Astrocyte (in vitro differentiated cells and primary cell): ENCODE measurements at regions not wholly inside any gene's neighbourhood (a gene's known extent, or its start where the extent isn't known, plus 50 kb on each side); places are given as distances from the start of the nearest gene placed in this dataset.

Experiments used
- DNase-seq: peaks from one replicate; pipeline ENCODE4 v3.0.0-alpha.2; 2010; ENCODE audit warnings: low read depth
- FAIRE-seq: peaks from 2 replicates; lab custom pipeline; 2011; peaks lifted over from hg19 to GRCh38; lab: Jason Lieb, UNC
- H2AFZ ChIP-seq: 2 replicates; pipeline ENCODE4 v1.6.0; 2012; ENCODE audit warnings: low read depth, low read length, inconsistent platforms
- H3K27ac ChIP-seq: 2 replicates; pipeline ENCODE4 v1.5.1; 2011; ENCODE audit warnings: low read depth, low read length, inconsistent platforms
- H3K27me3 ChIP-seq: 2 replicates; pipeline ENCODE4 v1.6.0; 2011; ENCODE audit warnings: low read length, inconsistent platforms; ENCODE audit not compliant: insufficient read depth
- H3K36me3 ChIP-seq: 2 replicates; pipeline ENCODE4 v1.5.1; 2011; ENCODE audit warnings: low read length, inconsistent platforms; ENCODE audit not compliant: insufficient read depth
- H3K4me1 ChIP-seq: 2 replicates; pipeline ENCODE4 v1.5.1; 2011; ENCODE audit warnings: low read length, inconsistent platforms; ENCODE audit not compliant: insufficient read depth
- H3K4me2 ChIP-seq: 2 replicates; pipeline ENCODE4 v1.6.0; 2012; ENCODE audit warnings: low read length, inconsistent platforms
- H3K4me3 ChIP-seq: 2 replicates; pipeline ENCODE4 v1.5.1; 2011; ENCODE audit warnings: low read depth, mild to moderate bottlenecking, low read length, inconsistent platforms; ENCODE audit not compliant: insufficient read depth
- H3K79me2 ChIP-seq: 2 replicates; pipeline ENCODE4 v1.6.0; 2012; ENCODE audit warnings: mild to moderate bottlenecking, low read length, inconsistent platforms; ENCODE audit not compliant: insufficient read depth
- H3K9ac ChIP-seq: 2 replicates; pipeline ENCODE4 v1.6.0; 2012; ENCODE audit warnings: mild to moderate bottlenecking, low read length, inconsistent platforms
- H3K9me3 ChIP-seq: 2 replicates; pipeline ENCODE4 v1.5.1; 2012; ENCODE audit warnings: low read depth, mild to moderate bottlenecking, low read length, inconsistent platforms; ENCODE audit not compliant: insufficient read depth
- H4K20me1 ChIP-seq: 2 replicates; pipeline ENCODE4 v1.6.0; 2012; ENCODE audit warnings: low read length, inconsistent platforms; ENCODE audit not compliant: insufficient read depth
- H3K27ac Mint-ChIP-seq: one replicate; pipeline ENCODE4 v1.8.0; 2021; ENCODE audit warnings: mild to moderate bottlenecking, mixed read lengths; ENCODE audit not compliant: unreplicated experiment
- H3K27me3 Mint-ChIP-seq: one replicate; pipeline ENCODE4 v1.8.0; 2021; ENCODE audit warnings: low read depth, mixed read lengths; ENCODE audit not compliant: unreplicated experiment
- H3K36me3 Mint-ChIP-seq: one replicate; pipeline ENCODE4 v1.8.0; 2021; ENCODE audit warnings: low read depth, mixed read lengths; ENCODE audit not compliant: unreplicated experiment
- H3K4me1 Mint-ChIP-seq: one replicate; pipeline ENCODE4 v1.8.0; 2021; ENCODE audit warnings: low read depth, mixed read lengths; ENCODE audit not compliant: unreplicated experiment
- H3K4me3 Mint-ChIP-seq: one replicate; pipeline ENCODE4 v1.8.0; 2021; ENCODE audit warnings: mild to moderate bottlenecking, moderate library complexity, mixed read lengths; ENCODE audit not compliant: unreplicated experiment
- H3K9me3 Mint-ChIP-seq: one replicate; pipeline ENCODE4 v1.8.0; 2021; ENCODE audit warnings: mild to moderate bottlenecking, mixed read lengths; ENCODE audit not compliant: unreplicated experiment
- CTCF ChIP-seq: IDR thresholded peaks from 2 replicates; pipeline ENCODE4 v1.5.1; 2011; ENCODE audit warnings: low read depth, mild to moderate bottlenecking, inconsistent platforms, low read length, moderate library complexity; ENCODE audit not compliant: insufficient read depth
- EZH2 ChIP-seq: IDR thresholded peaks from 2 replicates; pipeline ENCODE4 v1.6.1; 2012; ENCODE audit warnings: mild to moderate bottlenecking, low read length, inconsistent platforms; ENCODE audit not compliant: insufficient read depth

GRCh38 chr15:91473894-91474545 is 374.0 kb downstream of the SV2B start:
- no peaks in the 10 kb centered on the region for H4K20me1 ChIP-seq
- no peak overlapping the region for H3K4me3 ChIP-seq
- no peak for FAIRE-seq

GRCh38 chr15:91476861-91477260 is 376.6 kb upstream of the SLCO3A1 start:
- Histone ChIP-seq H4K20me1 (no peaks in the 10 kb centered on the region), H3K27me3 (no peaks in the 10 kb centered on the region), H3K9ac (no peak overlapping the region), H3K4me2 (no peak overlapping the region), H3K79me2 (no peaks in the 10 kb centered on the region), H3K9me3 (no peaks in the 10 kb centered on the region), H2AFZ (no peak overlapping the region), H3K4me3 (no peak overlapping the region), H3K36me3 (no peaks in the 10 kb centered on the region), H3K27ac (no peak overlapping the region), H3K4me1 (no peaks in the 10 kb centered on the region)
- H3K27me3 Mint-ChIP-seq: no peaks in the 10 kb centered on the region
- peaks cover 1% of the 10 kb centered on the region for H3K4me1 Mint-ChIP-seq
- no peaks in the 10 kb centered on the region for H3K36me3 Mint-ChIP-seq
- FAIRE-seq: no peak
- no peak overlapping the region for H3K27ac Mint-ChIP-seq
- H3K9me3 Mint-ChIP-seq: no peaks in the 10 kb centered on the region
- no peak for DNase-seq
- no peak overlapping the region for H3K4me3 Mint-ChIP-seq
- TF ChIP-seq EZH2: no peak
- no peak for TF ChIP-seq CTCF

More at GRCh38 chr15:91473894-91474545, 374.0 kb downstream of the SV2B start:
- peak; percentile 37 for DNase-seq
- H2AFZ ChIP-seq: no peak overlapping the region
- H3K4me1 ChIP-seq: no peaks in the 10 kb centered on the region
- no peak overlapping the region for H3K9ac ChIP-seq
- Mint-ChIP-seq H3K9me3 (no peaks in the 10 kb centered on the region), H3K36me3 (no peaks in the 10 kb centered on the region), H3K27me3 (no peaks in the 10 kb centered on the region), H3K4me1 (no peaks in the 10 kb centered on the region), H3K27ac (no peak overlapping the region), H3K4me3 (no peak overlapping the region)
- TF ChIP-seq CTCF (no peak), EZH2 (no peak)
- H3K36me3 ChIP-seq: no peaks in the 10 kb centered on the region
- no peaks in the 10 kb centered on the region for H3K27me3 ChIP-seq
- H3K27ac ChIP-seq: no peak overlapping the region
- H3K4me2 ChIP-seq: no peak overlapping the region
- no peaks in the 10 kb centered on the region for H3K9me3 ChIP-seq
- H3K79me2 ChIP-seq: no peaks in the 10 kb centered on the region

- no peak overlapping the region for H2AFZ ChIP-seq
- Mint-ChIP-seq H3K27ac (no peak overlapping the region), H3K36me3 (no peaks in the 10 kb centered on the region), H3K4me1 (peaks cover 1% of the 10 kb centered on the region), H3K27me3 (no peaks in the 10 kb centered on the region), H3K9me3 (no peaks in the 10 kb centered on the region), H3K4me3 (no peak overlapping the region)
- no peak overlapping the region for H3K4me2 ChIP-seq
- H3K9me3 ChIP-seq: no peaks in the 10 kb centered on the region
- no peaks in the 10 kb centered on the region for H3K27me3 ChIP-seq
- DNase-seq: no peak
- no peak for TF ChIP-seq EZH2
- no peak for TF ChIP-seq CTCF
- no peak overlapping the region for H3K27ac ChIP-seq
- no peaks in the 10 kb centered on the region for H4K20me1 ChIP-seq
- no peak for FAIRE-seq
- no peaks in the 10 kb centered on the region for H3K79me2 ChIP-seq
- H3K9ac ChIP-seq: no peak overlapping the region
- H3K4me1 ChIP-seq: no peaks in the 10 kb centered on the region
- no peak overlapping the region for H3K4me3 ChIP-seq
- no peaks in the 10 kb centered on the region for H3K36me3 ChIP-seq
These were observed 374.8 kb upstream of the SLCO3A1 start for GRCh38 chr15:91478717-91479191.
